ENCODE measurements at regions not wholly inside any gene's neighbourhood (a gene's known extent, or its start where the extent isn't known, plus 50 kb on each side); places are given as distances from the start of the nearest gene placed in this dataset.

GRCh38 chr18:10080372-10080771, 166.6 kb downstream of the VAPA start:
- peaks cover 0 to 10% of the 10 kb centered on the region in 2 donors for H3K9me3 ChIP-seq
- DNase-seq (ENCODE audit: low spot score), result no peak
- H3K27ac ChIP-seq, result no peak overlapping the region
- no peaks in the 10 kb centered on the region for H3K36me3 ChIP-seq
- TF ChIP-seq CTCF (IDR thresholded peaks at IDR 0.05), result no peak
- no peak overlapping the region for H3K4me3 ChIP-seq
- H3K4me1 ChIP-seq, result no peaks in the 10 kb centered on the region
- H3K27me3 ChIP-seq, result no peaks in the 10 kb centered on the region

GRCh38 chr18:10081492-10081891, 167.7 kb downstream of the VAPA start:
- H3K36me3 ChIP-seq, result no peaks in the 10 kb centered on the region
- H3K27me3 ChIP-seq, result no peaks in the 10 kb centered on the region
- H3K4me1 ChIP-seq, result no peaks in the 10 kb centered on the region
- TF ChIP-seq CTCF (IDR thresholded peaks at IDR 0.05), result no peak
- H3K9me3 ChIP-seq, result peaks cover 0 to 10% of the 10 kb centered on the region in 2 donors
- DNase-seq (ENCODE audit: low spot score), result no peak
- no peak overlapping the region for H3K27ac ChIP-seq
- no peak overlapping the region for H3K4me3 ChIP-seq

DNA sequence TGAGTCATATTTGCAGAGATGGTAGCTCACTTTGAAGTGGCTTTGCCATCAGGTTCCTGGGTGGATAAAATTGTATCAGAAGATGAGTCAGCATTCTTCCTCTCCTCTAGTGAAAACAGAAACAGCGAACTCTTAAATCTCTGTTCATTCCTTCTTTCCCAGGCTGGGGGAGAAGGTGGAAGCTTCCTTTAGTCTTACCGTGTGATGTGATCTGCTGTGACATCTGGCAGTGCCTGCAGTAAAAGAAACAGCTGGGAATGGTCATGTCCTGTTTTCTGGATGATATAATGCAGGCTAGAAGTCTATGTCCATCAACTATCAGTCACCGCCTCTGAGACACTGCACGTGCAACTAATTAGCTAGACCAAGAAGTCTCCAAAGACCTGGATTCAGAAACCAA, 171.6 kb downstream of the VAPA start:
- no peaks in the 10 kb centered on the region for H3K27me3 ChIP-seq
- H3K9me3 ChIP-seq, result peaks cover 0 to 10% of the 10 kb centered on the region in 2 donors
- TF ChIP-seq CTCF (IDR thresholded peaks at IDR 0.05), result no peak
- no peaks in the 10 kb centered on the region for H3K36me3 ChIP-seq
- H3K4me1 ChIP-seq, result no peaks in the 10 kb centered on the region
- H3K4me3 ChIP-seq, result no peak overlapping the region
- DNase-seq (ENCODE audit: low spot score), result no peak
- H3K27ac ChIP-seq, result no peak overlapping the region

- DNase-seq (ENCODE audit: low spot score), result no peak
- H3K4me3 ChIP-seq, result no peak overlapping the region
- H3K27me3 ChIP-seq, result no peaks in the 10 kb centered on the region
- TF ChIP-seq CTCF (IDR thresholded peaks at IDR 0.05), result no peak
- H3K27ac ChIP-seq, result no peak overlapping the region
- H3K9me3 ChIP-seq, result peaks cover 0 to 10% of the 10 kb centered on the region in 2 donors
- H3K4me1 ChIP-seq, result no peaks in the 10 kb centered on the region
- H3K36me3 ChIP-seq, result no peaks in the 10 kb centered on the region
Measured at GRCh38 chr18:10085876-10086275, 172.1 kb downstream of the VAPA start.

DNA sequence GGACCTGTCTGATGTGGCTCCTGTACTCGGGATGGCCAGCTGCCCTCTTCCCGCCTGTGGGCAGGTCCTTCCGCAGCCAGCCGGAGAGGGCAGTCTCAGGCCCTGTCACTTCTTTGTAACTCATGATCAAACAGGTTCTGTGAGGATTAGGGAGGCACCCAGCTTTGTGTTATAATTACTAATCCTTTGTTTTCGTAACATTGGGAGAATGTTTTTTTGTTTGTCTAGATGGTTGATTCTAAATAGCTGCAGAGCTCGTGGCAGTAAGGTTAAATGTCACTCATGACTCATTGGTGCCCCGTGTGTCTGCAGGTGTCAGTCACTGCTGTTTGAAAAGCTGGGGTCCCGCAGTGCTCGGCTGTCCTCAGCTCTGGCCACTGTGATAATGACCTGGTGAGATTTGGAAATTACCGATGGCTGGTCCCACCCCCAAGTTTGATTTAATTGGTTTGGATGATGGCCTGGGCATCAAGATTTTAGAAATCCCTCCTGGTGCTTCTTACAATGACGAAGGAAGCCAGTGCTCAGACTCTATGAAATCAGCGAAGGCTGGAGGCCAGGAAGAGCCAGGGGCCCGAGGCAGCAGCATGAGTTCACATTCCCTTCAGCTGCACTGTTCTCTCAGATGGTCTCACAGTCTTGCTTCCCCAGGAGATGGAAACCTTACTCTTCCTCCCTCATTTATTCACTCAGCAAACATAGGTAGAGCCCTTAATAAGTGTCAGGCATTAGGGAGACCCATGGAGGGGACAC, 172.8 kb downstream of the VAPA start:
- H3K4me1 ChIP-seq, result no peaks in the 10 kb centered on the region

More for the DNA sequence above, 172.8 kb downstream of the VAPA start:
- no peak for DNase-seq (ENCODE audit: low spot score)
- Histone ChIP-seq H3K27ac (no peak overlapping the region), H3K9me3 (peaks cover 0 to 10% of the 10 kb centered on the region in 2 donors), H3K27me3 (no peaks in the 10 kb centered on the region), H3K4me3 (no peak overlapping the region), H3K36me3 (no peaks in the 10 kb centered on the region)
- TF ChIP-seq CTCF (IDR thresholded peaks at IDR 0.05), result no peak
